ENCODE measurements at regions not wholly inside any gene's neighbourhood (a gene's known extent, or its start where the extent isn't known, plus 50 kb on each side); places are given as distances from the start of the nearest gene placed in this dataset.

GRCh38 chr17:12603566-12603965 is 62.1 kb upstream of the MYOCD start:
- Histone ChIP-seq H3K4me3 (no peak overlapping the region), H3K9me3 (ENCODE audit: low read depth, low read length) (no peaks in the 10 kb centered on the region), H3K27ac (no peak overlapping the region), H3K9ac (ENCODE audit: insufficient read length) (no peak overlapping the region), H3K36me3 (ENCODE audit: insufficient read depth, low read length) (no peaks in the 10 kb centered on the region)
- TF ChIP-seq POLR2AphosphoS5 (IDR thresholded peaks at IDR 0.05; ENCODE audit: borderline replicate concordance, low read depth, low read length): no peak
- TF ChIP-seq EZH2 (IDR thresholded peaks at IDR 0.05): no peak
- no peak for DNase-seq (ENCODE audit: low read depth, low spot score)

GRCh38 chr17:12605222-12605621 is 60.5 kb upstream of the MYOCD start:
- TF ChIP-seq POLR2AphosphoS5 (IDR thresholded peaks at IDR 0.05; ENCODE audit: borderline replicate concordance, low read depth, low read length) (no peak), EZH2 (IDR thresholded peaks at IDR 0.05) (no peak), FOXP2 (optimal IDR thresholded peaks at IDR 0.05; ENCODE audit: control extremely low read depth, extremely low read length, insufficient read depth) (no peak)
- H3K9ac ChIP-seq (ENCODE audit: insufficient read length): no peak overlapping the region
- no peak overlapping the region for H3K4me3 ChIP-seq
- H3K27ac ChIP-seq: no peak overlapping the region
- H3K9me3 ChIP-seq (ENCODE audit: low read depth, low read length): no peaks in the 10 kb centered on the region
- DNase-seq (ENCODE audit: low read depth, low spot score): no peak
- H3K36me3 ChIP-seq (ENCODE audit: insufficient read depth, low read length): no peaks in the 10 kb centered on the region

GRCh38 chr17:12613566-12613965 is 52.1 kb upstream of the MYOCD start:
- H3K36me3 ChIP-seq (ENCODE audit: insufficient read depth, low read length): no peaks in the 10 kb centered on the region
- TF ChIP-seq POLR2AphosphoS5 (IDR thresholded peaks at IDR 0.05; ENCODE audit: borderline replicate concordance, low read depth, low read length): no peak
- TF ChIP-seq FOXP2 (optimal IDR thresholded peaks at IDR 0.05; ENCODE audit: control extremely low read depth, extremely low read length, insufficient read depth): no peak
- TF ChIP-seq EZH2 (IDR thresholded peaks at IDR 0.05): no peak
- DNase-seq (ENCODE audit: low read depth, low spot score): no peak
- H3K27ac ChIP-seq: no peak overlapping the region
- H3K9ac ChIP-seq (ENCODE audit: insufficient read length): no peak overlapping the region
- no peak overlapping the region for H3K4me3 ChIP-seq
- H3K9me3 ChIP-seq (ENCODE audit: low read depth, low read length): no peaks in the 10 kb centered on the region
